Effector memory CD8-positive, alpha-beta T cell (primary cell): ENCODE measurements at regions not wholly inside any gene's neighbourhood (a gene's known extent, or its start where the extent isn't known, plus 50 kb on each side); places are given as distances from the start of the nearest gene placed in this dataset.

Experiments used
- ATAC-seq: fragments of 150-1000 bp; cut with Tn5 transposase; replicated peaks from 2 replicates; pipeline ENCODE4 v1.10.0; 2021; ENCODE audit warnings: mild to moderate bottlenecking, moderate library complexity
- DNase-seq, 3 experiments: peaks; one replicate each; pipeline ENCODE4 v3.0.0; 2021
- H3K27ac Mint-ChIP-seq, 2 donors: one replicate each; pipeline ENCODE4 v1.8.0; 2022; ENCODE audit warnings: mild to moderate bottlenecking in 2 of 2, mixed read lengths in 2 of 2, moderate library complexity in 2 of 2
- H3K27me3 Mint-ChIP-seq, 2 donors: one replicate each; pipeline ENCODE4 v1.8.0; 2022; ENCODE audit warnings: mixed read lengths in 2 of 2
- H3K36me3 Mint-ChIP-seq: one replicate; pipeline ENCODE4 v1.8.0; 2022; ENCODE audit warnings: mild to moderate bottlenecking, moderate library complexity, mixed read lengths; ENCODE audit not compliant: insufficient read depth
- H3K4me1 Mint-ChIP-seq, 2 donors: one replicate each; pipeline ENCODE4 v1.8.0; 2022; ENCODE audit warnings: low read depth in 2 of 2, mixed read lengths in 2 of 2
- H3K4me3 Mint-ChIP-seq, 2 donors: one replicate each; pipeline ENCODE4 v1.8.0; 2022; ENCODE audit warnings: mild to moderate bottlenecking in 2 of 2, mixed read lengths in 2 of 2, moderate library complexity in 2 of 2
- H3K9me3 Mint-ChIP-seq, 2 donors: one replicate each; pipeline ENCODE4 v1.8.0; 2022; ENCODE audit warnings: mixed read lengths in 2 of 2

- peaks cover 0 to 2% of the 10 kb centered on the region in 2 donors for H3K9me3 Mint-ChIP-seq
- H3K4me3 Mint-ChIP-seq: no peak overlapping the region
- no peaks in the 10 kb centered on the region for H3K27me3 Mint-ChIP-seq
- ATAC-seq (no peak), DNase-seq (no peak)
- H3K36me3 Mint-ChIP-seq: no peaks in the 10 kb centered on the region
- no peak overlapping the region for H3K27ac Mint-ChIP-seq
- no peaks in the 10 kb centered on the region for H3K4me1 Mint-ChIP-seq
Observed at GRCh38 chrY:8551323-8551722, 785.9 kb upstream of the TSPY4 start.

GRCh38 chrY:8552168-8552805 is 785.0 kb upstream of the TSPY4 start:
- H3K9me3 Mint-ChIP-seq: peaks cover 0 to 2% of the 10 kb centered on the region in 2 donors
- H3K4me3 Mint-ChIP-seq: no peak overlapping the region
- H3K4me1 Mint-ChIP-seq: no peaks in the 10 kb centered on the region
- no peaks in the 10 kb centered on the region for H3K36me3 Mint-ChIP-seq
- H3K27ac Mint-ChIP-seq: no peak overlapping the region
- DNase-seq (no peak), ATAC-seq (no peak)
- no peaks in the 10 kb centered on the region for H3K27me3 Mint-ChIP-seq

- DNase-seq (no peak), ATAC-seq (no peak)
- H3K27ac Mint-ChIP-seq: no peak overlapping the region
- no peak overlapping the region for H3K4me3 Mint-ChIP-seq
- H3K9me3 Mint-ChIP-seq: peaks cover 0 to 2% of the 10 kb centered on the region in 2 donors
- H3K4me1 Mint-ChIP-seq: no peaks in the 10 kb centered on the region
- H3K36me3 Mint-ChIP-seq: no peaks in the 10 kb centered on the region
- H3K27me3 Mint-ChIP-seq: no peaks in the 10 kb centered on the region
Observed at GRCh38 chrY:8553614-8554013, 783.6 kb upstream of the TSPY4 start.

- Mint-ChIP-seq H3K27me3 (no peaks in the 10 kb centered on the region), H3K4me1 (no peaks in the 10 kb centered on the region), H3K27ac (no peak overlapping the region), H3K9me3 (no peaks in the 10 kb centered on the region), H3K36me3 (no peaks in the 10 kb centered on the region), H3K4me3 (no peak overlapping the region)
- no peak for DNase-seq
- no peak for ATAC-seq
Observed at GRCh38 chrY:8561385-8561784, 775.9 kb upstream of the TSPY4 start.

GRCh38 chrY:8562456-8563090 is 774.7 kb upstream of the TSPY4 start:
- Mint-ChIP-seq H3K27me3 (no peaks in the 10 kb centered on the region), H3K36me3 (no peaks in the 10 kb centered on the region), H3K9me3 (no peaks in the 10 kb centered on the region), H3K27ac (no peak overlapping the region), H3K4me1 (no peaks in the 10 kb centered on the region), H3K4me3 (no peak overlapping the region)
- DNase-seq (no peak), ATAC-seq (no peak)

- no peak overlapping the region for H3K4me3 Mint-ChIP-seq
- H3K27me3 Mint-ChIP-seq: no peaks in the 10 kb centered on the region
- ATAC-seq (no peak), DNase-seq (no peak)
- H3K27ac Mint-ChIP-seq: no peak overlapping the region
- H3K4me1 Mint-ChIP-seq: no peaks in the 10 kb centered on the region
- peaks cover 0 to 1% of the 10 kb centered on the region in 2 donors for H3K9me3 Mint-ChIP-seq
- no peaks in the 10 kb centered on the region for H3K36me3 Mint-ChIP-seq
Observed at GRCh38 chrY:8564421-8564820, 772.8 kb upstream of the TSPY4 start.

GRCh38 chrY:8566198-8566597 is 771.1 kb upstream of the TSPY4 start:
- DNase-seq: no peak
- no peak overlapping the region for H3K27ac Mint-ChIP-seq
- H3K27me3 Mint-ChIP-seq: no peaks in the 10 kb centered on the region
- no peaks in the 10 kb centered on the region for H3K4me1 Mint-ChIP-seq
- H3K4me3 Mint-ChIP-seq: no peak overlapping the region
- peaks cover 0 to 3% of the 10 kb centered on the region in 2 donors for H3K9me3 Mint-ChIP-seq
- no peaks in the 10 kb centered on the region for H3K36me3 Mint-ChIP-seq
- no peak for ATAC-seq

GRCh38 chrY:8570384-8570783 is 766.9 kb upstream of the TSPY4 start:
- Mint-ChIP-seq H3K27me3 (no peaks in the 10 kb centered on the region), H3K4me1 (no peaks in the 10 kb centered on the region), H3K9me3 (peaks cover 0 to 3% of the 10 kb centered on the region in 2 donors), H3K36me3 (no peaks in the 10 kb centered on the region), H3K4me3 (no peak overlapping the region), H3K27ac (no peak overlapping the region)
- ATAC-seq (no peak), DNase-seq (no peak)

- Mint-ChIP-seq H3K27ac (no peak overlapping the region), H3K36me3 (no peaks in the 10 kb centered on the region), H3K27me3 (no peaks in the 10 kb centered on the region), H3K4me1 (no peaks in the 10 kb centered on the region), H3K9me3 (peaks cover 0 to 3% of the 10 kb centered on the region in 2 donors), H3K4me3 (no peak overlapping the region)
- ATAC-seq (no peak), DNase-seq (no peak)
Observed at GRCh38 chrY:8572916-8573315, 764.3 kb upstream of the TSPY4 start.

- Mint-ChIP-seq H3K36me3 (no peaks in the 10 kb centered on the region), H3K27ac (no peak overlapping the region), H3K4me1 (no peaks in the 10 kb centered on the region), H3K9me3 (peaks cover 0 to 6% of the 10 kb centered on the region in 2 donors), H3K27me3 (no peaks in the 10 kb centered on the region), H3K4me3 (no peak overlapping the region)
- no peak for ATAC-seq
- no peak for DNase-seq
Observed at GRCh38 chrY:8582277-8582850, 754.9 kb upstream of the TSPY4 start.

GRCh38 chrY:8583191-8583590 is 754.1 kb upstream of the TSPY4 start:
- no peaks in the 10 kb centered on the region for H3K27me3 Mint-ChIP-seq
- no peaks in the 10 kb centered on the region for H3K36me3 Mint-ChIP-seq
- no peaks in the 10 kb centered on the region for H3K4me1 Mint-ChIP-seq
- H3K9me3 Mint-ChIP-seq: peaks cover 0 to 6% of the 10 kb centered on the region in 2 donors
- no peak overlapping the region for H3K27ac Mint-ChIP-seq
- DNase-seq (no peak), ATAC-seq (no peak)
- no peak overlapping the region for H3K4me3 Mint-ChIP-seq

- no peaks in the 10 kb centered on the region for H3K9me3 Mint-ChIP-seq
- H3K4me1 Mint-ChIP-seq: no peaks in the 10 kb centered on the region
- no peak overlapping the region for H3K4me3 Mint-ChIP-seq
- no peaks in the 10 kb centered on the region for H3K36me3 Mint-ChIP-seq
- H3K27me3 Mint-ChIP-seq: peaks cover 0 to 6% of the 10 kb centered on the region in 2 donors
- H3K27ac Mint-ChIP-seq: no peak overlapping the region
- no peak for DNase-seq
- no peak for ATAC-seq
Observed at GRCh38 chrY:8590641-8591040, 746.6 kb upstream of the TSPY4 start.

- no peak overlapping the region for H3K27ac Mint-ChIP-seq
- H3K9me3 Mint-ChIP-seq: no peaks in the 10 kb centered on the region
- no peak for DNase-seq
- no peak for ATAC-seq
- no peaks in the 10 kb centered on the region for H3K4me1 Mint-ChIP-seq
- H3K4me3 Mint-ChIP-seq: no peak overlapping the region
- peaks cover 0 to 6% of the 10 kb centered on the region in 2 donors for H3K27me3 Mint-ChIP-seq
- H3K36me3 Mint-ChIP-seq: no peaks in the 10 kb centered on the region
Observed at GRCh38 chrY:8591821-8592516, 745.3 kb upstream of the TSPY4 start.

GRCh38 chrY:8594657-8595056 is 742.6 kb upstream of the TSPY4 start:
- no peak for ATAC-seq
- no peak overlapping the region for H3K27ac Mint-ChIP-seq

More at GRCh38 chrY:8594657-8595056, 742.6 kb upstream of the TSPY4 start:
- H3K27me3 Mint-ChIP-seq: peaks cover 0 to 4% of the 10 kb centered on the region in 2 donors
- H3K4me3 Mint-ChIP-seq: no peak overlapping the region
- no peaks in the 10 kb centered on the region for H3K36me3 Mint-ChIP-seq
- H3K4me1 Mint-ChIP-seq: no peaks in the 10 kb centered on the region
- no peaks in the 10 kb centered on the region for H3K9me3 Mint-ChIP-seq
- DNase-seq: no peak
